Sigmoid colon (tissue), 6 donors: ENCODE measurements at regions not wholly inside any gene's neighbourhood (a gene's known extent, or its start where the extent isn't known, plus 50 kb on each side); places are given as distances from the start of the nearest gene placed in this dataset.

Experiments used
- DNase-seq: peaks from one replicate; pipeline ENCODE4 v3.0.0-alpha.2; 2019
- H3K27ac ChIP-seq, 4 donors: fragments of 200-600 bp; sonication (generic); one replicate each; pipeline ENCODE4 v1.5.1; 2016 to 2019; ENCODE audit warnings: mild to moderate bottlenecking in 1 of 4
- H3K27me3 ChIP-seq, 3 donors: fragments of 200-600 bp; sonication (generic); one replicate each; pipeline ENCODE4 v1.5.1; 2019; ENCODE audit warnings: mild to moderate bottlenecking in 1 of 3
- H3K36me3 ChIP-seq, 4 donors: fragments of 200-600 bp; sonication (generic); one replicate each; pipeline ENCODE4 v1.5.1; 2016 to 2019
- H3K4me1 ChIP-seq, 4 donors: fragments of 200-600 bp; sonication (generic); one replicate each; pipeline ENCODE4 v1.5.1; 2017 to 2019
- H3K4me3 ChIP-seq, 4 donors: fragments of 200-600 bp; sonication (generic); one replicate each; pipeline ENCODE4 v1.5.1; 2017 to 2019; ENCODE audit warnings: mild to moderate bottlenecking in 2 of 4, moderate library complexity in 1 of 4
- H3K9me3 ChIP-seq, 4 donors: fragments of 200-600 bp in 3 of 4; sonication (generic) in 3 of 4; one replicate each; pipeline versions ENCODE4 v1.5.1 to v1.6.1; 2013 to 2019
- CTCF ChIP-seq, 4 experiments: fragments of 450-650 bp in 3 of 4; fragments of 200-600 bp in 1 of 4; IDR thresholded peaks; one replicate each; pipeline ENCODE4 v1.5.1; 2016 to 2019; ENCODE audit warnings: antibody characterized with exemption in 4 of 4, mild to moderate bottlenecking in 3 of 4, moderate library complexity in 2 of 4
- EP300 ChIP-seq, 4 donors: sonication (generic); formaldehyde crosslinking; IDR thresholded peaks; one replicate each; pipeline ENCODE4 v1.6.1; 2017; ENCODE audit warnings: antibody characterized with exemption in 4 of 4
- POLR2A ChIP-seq, 2 donors: fragments of 450-650 bp; IDR thresholded peaks; one replicate each; pipeline ENCODE4 v1.6.1; 2016; ENCODE audit warnings: antibody characterized with exemption in 2 of 2, mild to moderate bottlenecking in 2 of 2, moderate library complexity in 2 of 2
- POLR2AphosphoS5 ChIP-seq, 4 donors: sonication (generic); formaldehyde crosslinking; IDR thresholded peaks; one replicate each; pipeline ENCODE4 v1.6.1; 2017; ENCODE audit warnings: antibody characterized with exemption in 4 of 4
- WGBS, 2 donors: extraction: QIAGEN DNeasy Blood & Tissue Kit; methylation state at CpG; one replicate each; pipeline ENCODE4 v1.1.7; 2013; 5-methylcytosine and 5-hydroxymethylcytosine counted together
- intact Hi-C: fragments of 100-400 bp; cut with DNase I; formaldehyde crosslinking; loops from one replicate; pipeline ENCODE4 v1.15.1; 2023
- donor health status: healthy with polysubstance abuse.
- donor health status: healthy.

- intact Hi-C loops: no loop called here
- Histone ChIP-seq H3K4me3 (no peak overlapping the region), H3K27ac (no peak overlapping the region), H3K36me3 (no peaks in the 10 kb centered on the region), H3K9me3 (no peaks in the 10 kb centered on the region), H3K27me3 (no peaks in the 10 kb centered on the region), H3K4me1 (no peaks in the 10 kb centered on the region)
- no peak for DNase-seq
- WGBS, 2 donors: 72 to 77% methylated on average over 2 of the region's 2 CpGs
- TF ChIP-seq POLR2A (IDR thresholded peaks at IDR 0.05) (no peak), CTCF (IDR thresholded peaks at IDR 0.05) (no peak), POLR2AphosphoS5 (IDR thresholded peaks at IDR 0.05) (no peak), EP300 (IDR thresholded peaks at IDR 0.05) (no peak)
Observed at GRCh38 chr4:164304101-164304639, 449.8 kb upstream of the SMIM31 start.

GRCh38 chr4:164304861-164305260 is 449.1 kb upstream of the SMIM31 start:
- TF ChIP-seq EP300 (IDR thresholded peaks at IDR 0.05) (no peak), POLR2AphosphoS5 (IDR thresholded peaks at IDR 0.05) (no peak), POLR2A (IDR thresholded peaks at IDR 0.05) (no peak), CTCF (IDR thresholded peaks at IDR 0.05) (no peak)
- no peaks in the 10 kb centered on the region for H3K4me1 ChIP-seq
- no peaks in the 10 kb centered on the region for H3K36me3 ChIP-seq
- DNase-seq: no peak
- no peaks in the 10 kb centered on the region for H3K27me3 ChIP-seq
- H3K9me3 ChIP-seq: no peaks in the 10 kb centered on the region
- intact Hi-C loops: no loop called here
- H3K27ac ChIP-seq: no peak overlapping the region
- whole genome bisulfite sequencing, 2 donors: 58 to 68% methylated on average over 2 of the region's 2 CpGs
- H3K4me3 ChIP-seq: no peak overlapping the region

GRCh38 chr4:164307262-164307661 is 446.7 kb upstream of the SMIM31 start:
- intact Hi-C loops: no loop called here
- H3K4me3 ChIP-seq: no peak overlapping the region
- TF ChIP-seq POLR2A (IDR thresholded peaks at IDR 0.05) (no peak), CTCF (IDR thresholded peaks at IDR 0.05) (no peak), POLR2AphosphoS5 (IDR thresholded peaks at IDR 0.05) (no peak), EP300 (IDR thresholded peaks at IDR 0.05) (no peak)
- H3K27me3 ChIP-seq: no peaks in the 10 kb centered on the region
- WGBS, 2 donors: 27 to 62% methylated on average over 1 of the region's 1 CpG
- H3K36me3 ChIP-seq: no peaks in the 10 kb centered on the region
- H3K9me3 ChIP-seq: no peaks in the 10 kb centered on the region
- H3K27ac ChIP-seq: no peak overlapping the region
- no peak for DNase-seq
- no peaks in the 10 kb centered on the region for H3K4me1 ChIP-seq

- no peaks in the 10 kb centered on the region for H3K9me3 ChIP-seq
- WGBS, 2 donors: 92% methylated on average over 6 of the region's 6 CpGs
- H3K36me3 ChIP-seq: no peaks in the 10 kb centered on the region
- H3K4me1 ChIP-seq: no peaks in the 10 kb centered on the region
- H3K27ac ChIP-seq: no peak overlapping the region
- H3K27me3 ChIP-seq: no peaks in the 10 kb centered on the region
- no peak for DNase-seq
- intact Hi-C loops: no loop called here
- H3K4me3 ChIP-seq: no peak overlapping the region
- TF ChIP-seq CTCF (IDR thresholded peaks at IDR 0.05) (no peak), POLR2AphosphoS5 (IDR thresholded peaks at IDR 0.05) (no peak), EP300 (IDR thresholded peaks at IDR 0.05) (no peak), POLR2A (IDR thresholded peaks at IDR 0.05) (no peak)
Observed at GRCh38 chr4:164312671-164313070, 441.3 kb upstream of the SMIM31 start.

- H3K27ac ChIP-seq: no peak overlapping the region
- H3K9me3 ChIP-seq: no peaks in the 10 kb centered on the region
- H3K36me3 ChIP-seq: no peaks in the 10 kb centered on the region
- H3K27me3 ChIP-seq: no peaks in the 10 kb centered on the region
- intact Hi-C loops: no loop called here
- H3K4me1 ChIP-seq: no peaks in the 10 kb centered on the region
- DNase-seq: no peak
- no peak for TF ChIP-seq CTCF (IDR thresholded peaks at IDR 0.05)
- no peak for TF ChIP-seq EP300 (IDR thresholded peaks at IDR 0.05)
- no peak for TF ChIP-seq POLR2AphosphoS5 (IDR thresholded peaks at IDR 0.05)
- no peak for TF ChIP-seq POLR2A (IDR thresholded peaks at IDR 0.05)
- H3K4me3 ChIP-seq: no peak overlapping the region
- 26 to 51% methylated on average over 3 of the region's 3 CpGs for WGBS, 2 donors
Observed at GRCh38 chr4:164313853-164314252, 440.1 kb upstream of the SMIM31 start.
